Activated naive CD8-positive, alpha-beta T cell treated with anti-CD3 and anti-CD28 coated beads, Interleukin-2, amount 50 U/mL, for 24 hours (primary cell): ENCODE measurements at regions not wholly inside any gene's neighbourhood (a gene's known extent, or its start where the extent isn't known, plus 50 kb on each side); places are given as distances from the start of the nearest gene placed in this dataset.
"Not testable (repeated sequence)": the region's sequence is repeated elsewhere in the genome, so short reads cannot be mapped to it uniquely, and the experiment has no call there.

Experiments
- ATAC-seq: fragments of 150-1000 bp; cut with Tn5 transposase; one replicate; pipeline ENCODE4 v1.10.0; 2021
- DNase-seq: peaks from one replicate; pipeline ENCODE4 v3.0.0; 2021
- H3K27ac Mint-ChIP-seq: one replicate; pipeline ENCODE4 v1.8.0; 2021; ENCODE audit warnings: mild to moderate bottlenecking, mixed read lengths
- H3K27me3 Mint-ChIP-seq: one replicate; pipeline ENCODE4 v1.8.0; 2021; ENCODE audit warnings: mixed read lengths
- H3K36me3 Mint-ChIP-seq: one replicate; pipeline ENCODE4 v1.8.0; 2021; ENCODE audit warnings: low read depth, mixed read lengths
- H3K4me1 Mint-ChIP-seq: one replicate; pipeline ENCODE4 v1.8.0; 2021; ENCODE audit warnings: mixed read lengths
- H3K4me3 Mint-ChIP-seq: one replicate; pipeline ENCODE4 v1.8.0; 2021; ENCODE audit warnings: mild to moderate bottlenecking, moderate library complexity, mixed read lengths
- H3K9me3 Mint-ChIP-seq: one replicate; pipeline ENCODE4 v1.8.0; 2021; ENCODE audit warnings: mixed read lengths

DNA sequence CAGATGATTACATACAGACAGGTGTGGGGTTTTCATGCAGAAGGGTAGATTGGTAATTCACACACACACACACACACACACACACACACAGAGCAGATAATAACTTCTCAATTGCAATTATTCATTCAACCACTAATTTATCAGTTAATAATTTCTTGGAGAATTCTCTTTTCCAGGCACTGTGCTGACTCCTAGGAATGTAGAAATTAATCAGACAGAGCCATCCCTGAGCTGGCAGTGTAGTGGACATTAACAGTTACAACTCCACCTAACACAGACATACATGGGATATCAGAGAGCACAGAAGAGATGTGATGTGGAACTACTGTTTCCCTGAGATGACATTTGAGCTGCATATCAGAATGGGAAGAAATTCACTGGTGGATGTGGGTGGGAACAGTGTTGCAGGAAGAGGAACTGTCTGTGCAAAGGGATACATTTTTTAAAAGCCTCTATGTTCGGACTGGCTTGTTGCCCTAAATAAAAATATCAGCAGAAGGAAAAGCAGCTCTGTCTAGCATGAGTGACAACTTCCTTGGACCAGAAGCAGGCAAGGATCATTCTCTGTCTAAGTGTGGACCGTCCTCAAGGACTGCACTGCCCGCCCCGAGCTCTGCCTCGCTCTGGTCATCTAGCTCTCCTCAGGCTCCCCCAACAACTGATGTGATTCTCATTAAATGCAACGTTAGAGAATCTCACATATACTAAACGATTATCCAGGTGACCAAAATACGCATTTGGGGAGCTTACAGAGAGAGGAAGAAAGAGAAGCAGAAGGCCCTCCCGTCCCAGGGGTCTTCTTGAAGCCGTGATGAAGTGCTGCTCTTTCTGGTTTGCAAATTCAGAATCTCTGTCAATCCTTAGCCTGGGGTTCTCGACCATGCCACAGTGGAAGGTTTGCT, 173.4 kb upstream of the TRIB2 start:
- Mint-ChIP-seq H3K27me3 (no peaks in the 10 kb centered on the region), H3K4me3 (no peak overlapping the region), H3K27ac (no peak overlapping the region), H3K36me3 (no peaks in the 10 kb centered on the region), H3K9me3 (peaks cover 5% of the 10 kb centered on the region), H3K4me1 (peaks cover 5% of the 10 kb centered on the region)
- DNase-seq: no peak
- ATAC-seq: no peak

DNA sequence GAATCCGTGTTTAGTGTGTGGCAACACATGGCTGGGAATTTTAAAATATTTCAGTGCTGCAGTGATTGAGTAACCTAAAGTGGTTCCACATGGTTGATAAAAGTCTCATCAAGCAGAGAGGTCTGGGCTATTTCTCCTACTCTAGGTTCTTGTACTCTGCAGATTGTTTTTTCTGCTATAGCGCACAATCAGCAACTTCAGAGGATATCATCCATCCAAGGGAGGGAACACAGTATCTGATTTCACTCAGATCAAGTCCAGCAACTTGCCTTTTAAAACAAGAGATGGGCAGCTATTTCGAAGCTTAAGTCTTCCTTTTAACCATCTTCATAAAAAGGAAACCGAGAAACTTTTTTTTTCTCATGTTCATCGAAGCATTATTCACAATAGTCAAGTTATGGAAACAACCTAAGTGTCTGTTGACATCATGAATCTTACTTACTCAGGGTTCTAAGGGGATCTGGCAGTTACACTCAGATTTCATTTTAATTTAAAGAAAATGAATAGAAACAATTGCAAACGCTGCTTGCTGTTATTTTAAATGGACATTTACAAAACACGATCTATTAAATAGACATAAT, 172.7 kb upstream of the TRIB2 start:
- Mint-ChIP-seq H3K27ac (no peak overlapping the region), H3K9me3 (peaks cover 5% of the 10 kb centered on the region), H3K36me3 (no peaks in the 10 kb centered on the region), H3K4me3 (no peak overlapping the region), H3K4me1 (peaks cover 5% of the 10 kb centered on the region), H3K27me3 (no peaks in the 10 kb centered on the region)
- ATAC-seq (no peak), DNase-seq (no peak)

GRCh38 chr2:12547566-12548170, 169.1 kb upstream of the TRIB2 start:
- Mint-ChIP-seq H3K27me3 (no peaks in the 10 kb centered on the region), H3K4me3 (no peak overlapping the region), H3K36me3 (no peaks in the 10 kb centered on the region), H3K4me1 (peaks cover 5% of the 10 kb centered on the region), H3K27ac (no peak overlapping the region), H3K9me3 (peaks cover 9% of the 10 kb centered on the region)
- DNase-seq: no peak
- ATAC-seq: no peak

GRCh38 chr2:12548906-12549305, 167.8 kb upstream of the TRIB2 start:
- H3K27me3 Mint-ChIP-seq: no peaks in the 10 kb centered on the region
- no peaks in the 10 kb centered on the region for H3K36me3 Mint-ChIP-seq
- peaks cover 9% of the 10 kb centered on the region for H3K9me3 Mint-ChIP-seq
- no peak overlapping the region for H3K27ac Mint-ChIP-seq
- ATAC-seq (no peak), DNase-seq (no peak)
- H3K4me1 Mint-ChIP-seq: peaks cover 9% of the 10 kb centered on the region
- no peak overlapping the region for H3K4me3 Mint-ChIP-seq

- H3K4me3 Mint-ChIP-seq: no peak overlapping the region
- no peaks in the 10 kb centered on the region for H3K27me3 Mint-ChIP-seq
- no peak for ATAC-seq
These were observed 167.1 kb upstream of the TRIB2 start for GRCh38 chr2:12549641-12550040.

DNA sequence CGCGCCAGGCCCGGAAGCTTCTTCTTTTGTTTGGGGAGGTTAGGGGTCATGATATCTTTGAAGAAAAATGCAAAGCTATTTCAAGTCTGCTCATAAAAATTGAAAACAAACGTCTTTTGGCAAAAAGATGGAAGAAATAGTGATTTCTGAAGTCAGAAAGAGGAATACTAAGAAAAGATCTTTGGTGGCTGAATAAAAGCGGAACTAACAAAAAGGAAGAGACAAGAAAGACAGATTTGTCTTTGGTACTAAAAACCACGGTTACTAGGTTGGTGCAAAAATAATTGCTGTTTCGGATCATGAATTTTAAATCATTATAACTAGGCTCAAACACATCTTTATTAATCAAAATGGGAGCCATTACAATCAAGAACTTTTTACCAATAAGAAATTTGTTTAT, 164.6 kb upstream of the TRIB2 start:
- Mint-ChIP-seq H3K9me3 (peaks cover 4% of the 10 kb centered on the region), H3K27ac (no peak overlapping the region), H3K27me3 (no peaks in the 10 kb centered on the region), H3K4me1 (peaks cover 38% of the 10 kb centered on the region), H3K36me3 (no peaks in the 10 kb centered on the region), H3K4me3 (no peak overlapping the region)
- DNase-seq: no peak
- no peak for ATAC-seq

More at GRCh38 chr2:12549641-12550040, 167.1 kb upstream of the TRIB2 start:
- H3K27ac Mint-ChIP-seq: no peak overlapping the region
- DNase-seq: no peak
- H3K36me3 Mint-ChIP-seq: no peaks in the 10 kb centered on the region
- peaks cover 15% of the 10 kb centered on the region for H3K4me1 Mint-ChIP-seq
- peaks cover 7% of the 10 kb centered on the region for H3K9me3 Mint-ChIP-seq

GRCh38 chr2:12554224-12555011, 162.3 kb upstream of the TRIB2 start:
- Mint-ChIP-seq H3K27ac (peak overlapping the region; percentile 77), H3K27me3 (no peaks in the 10 kb centered on the region), H3K9me3 (peaks cover 4% of the 10 kb centered on the region), H3K36me3 (no peaks in the 10 kb centered on the region), H3K4me3 (peak overlapping the region; percentile 12), H3K4me1 (peaks cover 44% of the 10 kb centered on the region)
- DNase-seq (no peak), ATAC-seq (no peak)

DNA sequence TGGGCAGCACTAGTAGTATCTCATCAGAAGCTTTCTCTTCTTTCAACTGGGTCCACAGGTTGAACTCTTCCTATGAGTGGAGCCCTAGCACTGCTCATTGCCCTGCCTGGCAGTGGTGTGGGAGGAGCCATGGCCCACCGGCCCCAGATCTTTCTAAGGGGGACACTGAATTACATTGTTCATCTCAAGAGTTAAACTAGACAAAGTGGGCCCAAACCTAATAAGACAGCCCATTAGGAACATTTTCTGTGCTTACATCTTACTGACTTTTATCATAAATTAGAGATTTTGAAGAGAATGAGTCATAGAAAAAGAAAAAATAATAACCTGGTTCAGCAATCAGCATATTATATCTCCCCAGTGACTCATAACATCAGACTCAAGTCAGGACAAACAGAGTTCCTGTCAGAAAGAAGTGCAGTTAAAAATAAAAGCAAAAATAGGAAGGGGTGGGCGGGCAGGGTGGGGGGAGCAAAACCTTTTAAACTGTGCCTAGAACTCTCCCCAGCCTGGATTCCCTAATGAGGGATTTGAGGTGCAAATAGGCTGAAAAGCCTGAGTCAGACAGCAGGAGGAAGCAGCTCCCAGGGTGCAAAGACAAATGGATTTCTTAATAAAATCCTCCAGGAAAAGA, 161.6 kb upstream of the TRIB2 start:
- H3K36me3 Mint-ChIP-seq: no peaks in the 10 kb centered on the region
- H3K9me3 Mint-ChIP-seq: peaks cover 4% of the 10 kb centered on the region
- H3K4me3 Mint-ChIP-seq: peak overlapping the region; percentile 12
- ATAC-seq: peak; percentile 76
- peak overlapping the region; percentile 77 for H3K27ac Mint-ChIP-seq
- H3K4me1 Mint-ChIP-seq: peaks cover 44% of the 10 kb centered on the region
- peak; percentile 41 for DNase-seq
- no peaks in the 10 kb centered on the region for H3K27me3 Mint-ChIP-seq

DNA sequence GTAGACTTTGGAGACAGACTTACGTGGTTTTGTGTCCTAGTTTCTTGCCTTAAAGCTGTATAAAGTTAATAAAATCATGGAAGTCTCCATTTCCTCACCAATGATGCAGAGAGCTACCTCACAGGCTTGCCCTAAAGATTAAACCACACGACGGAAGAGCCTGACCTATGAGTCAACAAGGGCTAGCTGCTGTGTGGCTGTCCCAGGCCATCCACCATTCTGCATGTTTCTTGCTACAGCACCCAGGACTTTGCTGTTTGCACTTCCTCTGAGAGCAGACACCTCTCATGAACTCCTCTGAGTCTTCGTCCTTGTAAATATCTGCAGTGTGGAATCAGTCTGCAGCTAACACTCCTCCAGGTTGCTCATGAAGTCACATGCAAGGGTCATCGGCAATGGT, 160.0 kb upstream of the TRIB2 start:
- Mint-ChIP-seq H3K27me3 (no peaks in the 10 kb centered on the region), H3K9me3 (peaks cover 4% of the 10 kb centered on the region), H3K27ac (peak overlapping the region; percentile 84), H3K4me3 (peak overlapping the region; percentile 46), H3K4me1 (peaks cover 44% of the 10 kb centered on the region), H3K36me3 (no peaks in the 10 kb centered on the region)
- peak; percentile 42 for DNase-seq
- ATAC-seq: peak; percentile 95

GRCh38 chr2:12557688-12558087, 159.0 kb upstream of the TRIB2 start:
- Mint-ChIP-seq H3K4me1 (peaks cover 44% of the 10 kb centered on the region), H3K9me3 (no peaks in the 10 kb centered on the region)

DNA sequence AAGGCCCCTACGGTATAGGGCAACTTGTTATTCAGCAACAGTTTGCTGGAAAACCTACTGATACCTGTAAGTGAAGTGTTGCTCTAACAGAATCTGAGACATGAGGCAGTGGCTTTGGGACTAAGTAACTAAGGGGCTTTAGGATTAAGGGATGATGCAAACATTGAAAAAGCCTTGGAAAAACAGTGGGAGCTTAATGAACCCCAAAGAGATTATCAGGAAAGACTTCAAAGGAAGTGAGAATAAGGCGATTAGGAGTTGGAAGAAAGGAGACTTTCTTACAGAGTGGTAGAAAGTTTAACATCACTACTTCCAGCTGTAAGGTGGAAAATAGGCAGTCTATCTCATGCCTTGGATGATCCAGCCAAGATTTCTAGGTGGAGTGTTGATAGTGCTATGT, 158.2 kb upstream of the TRIB2 start:
- no peaks in the 10 kb centered on the region for H3K27me3 Mint-ChIP-seq
- no peak overlapping the region for H3K27ac Mint-ChIP-seq
- no peaks in the 10 kb centered on the region for H3K9me3 Mint-ChIP-seq
- peaks cover 43% of the 10 kb centered on the region for H3K4me1 Mint-ChIP-seq
- ATAC-seq: no peak
- no peak for DNase-seq
- no peak overlapping the region for H3K4me3 Mint-ChIP-seq
- H3K36me3 Mint-ChIP-seq: no peaks in the 10 kb centered on the region

More at GRCh38 chr2:12557688-12558087, 159.0 kb upstream of the TRIB2 start:
- no peak for DNase-seq
- no peak for ATAC-seq
- Mint-ChIP-seq H3K36me3 (no peaks in the 10 kb centered on the region), H3K27ac (peak overlapping the region; percentile 28), H3K27me3 (no peaks in the 10 kb centered on the region), H3K4me3 (no peak overlapping the region)

DNA sequence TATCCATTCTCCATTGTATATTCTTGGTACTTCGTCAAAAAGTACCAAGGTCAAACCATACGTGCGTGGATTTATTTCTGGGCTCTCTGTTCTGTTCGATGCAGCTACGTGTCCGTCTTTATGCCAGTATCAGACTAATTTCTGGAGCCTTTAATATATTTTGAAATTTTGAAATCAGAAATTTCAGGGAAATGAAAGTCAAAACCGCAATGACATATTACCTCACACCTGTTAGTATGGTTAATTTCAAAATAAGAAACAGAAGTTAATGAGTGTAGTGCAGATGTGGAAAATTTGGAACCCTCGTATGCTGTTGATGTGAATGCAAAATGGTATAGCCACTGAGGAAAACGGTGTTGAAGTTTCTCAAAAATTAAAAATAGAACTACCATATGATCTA, 156.1 kb upstream of the TRIB2 start:
- Mint-ChIP-seq H3K27ac (no peak overlapping the region), H3K27me3 (no peaks in the 10 kb centered on the region), H3K4me3 (no peak overlapping the region), H3K4me1 (peaks cover 26% of the 10 kb centered on the region), H3K36me3 (no peaks in the 10 kb centered on the region), H3K9me3 (no peaks in the 10 kb centered on the region)
- no peak for DNase-seq
- no peak for ATAC-seq

DNA sequence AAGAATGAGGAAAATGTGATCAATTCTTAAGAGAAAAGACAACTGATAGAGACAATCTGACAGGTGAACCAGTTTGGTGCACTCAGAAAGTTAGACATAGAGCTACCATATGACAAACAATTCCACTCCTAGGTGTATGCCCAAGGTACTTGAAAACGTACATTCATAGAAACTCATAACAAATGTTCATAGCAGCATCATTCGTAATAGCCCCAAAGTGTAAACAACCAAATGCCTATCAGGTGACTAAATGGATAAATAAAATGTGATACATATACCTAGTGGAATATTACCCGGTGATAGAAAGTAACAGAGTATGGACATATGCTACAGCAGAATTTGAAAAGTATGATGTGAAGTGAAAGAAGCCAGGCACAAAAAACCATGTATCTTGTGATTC, 149.3 kb upstream of the TRIB2 start:
- DNase-seq: no peak
- Mint-ChIP-seq H3K4me3 (no peak overlapping the region), H3K27me3 (peaks cover 3% of the 10 kb centered on the region), H3K36me3 (no peaks in the 10 kb centered on the region), H3K9me3 (no peaks in the 10 kb centered on the region), H3K4me1 (peaks cover 8% of the 10 kb centered on the region), H3K27ac (no peak overlapping the region)
- no peak for ATAC-seq

- H3K4me3 Mint-ChIP-seq, H3K27me3 Mint-ChIP-seq, H3K9me3 Mint-ChIP-seq, H3K4me1 Mint-ChIP-seq, H3K27ac Mint-ChIP-seq, DNase-seq, ATAC-seq, H3K36me3 Mint-ChIP-seq: not testable (repeated sequence)
These were observed 147.2 kb upstream of the TRIB2 start for GRCh38 chr2:12569510-12569909.
